Activated naive CD8-positive, alpha-beta T cell treated with anti-CD3 and anti-CD28 coated beads, Interleukin-2, amount 10 ng/mL, durations not matched to agents 7 days and 5 days (primary cell): ENCODE measurements at regions not wholly inside any gene's neighbourhood (a gene's known extent, or its start where the extent isn't known, plus 50 kb on each side); places are given as distances from the start of the nearest gene placed in this dataset.
A peak's percentile ranks its signal among the peaks of the same experiment; 100 is the strongest.
"Not testable (repeated sequence)": the region's sequence is repeated elsewhere in the genome, so short reads cannot be mapped to it uniquely, and the experiment has no call there.

ENCODE experiments used
- ATAC-seq: fragments of 150-1000 bp; cut with Tn5 transposase; one replicate; pipeline ENCODE4 v1.10.0; 2021; ENCODE audit warnings: low read depth, moderate library complexity
- POLR2A ChIA-PET: fragments of 350-600 bp; sonication (Branson Sonifier 250); formaldehyde crosslinking; loops from one replicate; lab custom pipeline; 2021; ENCODE audit warnings: antibody characterized with exemption; lab: Charles Lee
- DNase-seq: peaks from one replicate; pipeline ENCODE4 v3.0.0; 2021
- H3K27ac Mint-ChIP-seq: one replicate; pipeline ENCODE4 v1.8.0; 2022; ENCODE audit warnings: mild to moderate bottlenecking, mixed read lengths
- H3K27me3 Mint-ChIP-seq: one replicate; pipeline ENCODE4 v1.8.0; 2022; ENCODE audit warnings: mild to moderate bottlenecking, moderate library complexity, mixed read lengths
- H3K36me3 Mint-ChIP-seq: one replicate; pipeline ENCODE4 v1.8.0; 2021; ENCODE audit warnings: mild to moderate bottlenecking, mixed read lengths
- H3K4me1 Mint-ChIP-seq: one replicate; pipeline ENCODE4 v1.8.0; 2021; ENCODE audit warnings: mixed read lengths
- H3K4me3 Mint-ChIP-seq: one replicate; pipeline ENCODE4 v1.8.0; 2022; ENCODE audit warnings: mild to moderate bottlenecking, moderate library complexity, mixed read lengths
- H3K9me3 Mint-ChIP-seq: one replicate; pipeline ENCODE4 v1.8.0; 2021; ENCODE audit warnings: mixed read lengths

DNA sequence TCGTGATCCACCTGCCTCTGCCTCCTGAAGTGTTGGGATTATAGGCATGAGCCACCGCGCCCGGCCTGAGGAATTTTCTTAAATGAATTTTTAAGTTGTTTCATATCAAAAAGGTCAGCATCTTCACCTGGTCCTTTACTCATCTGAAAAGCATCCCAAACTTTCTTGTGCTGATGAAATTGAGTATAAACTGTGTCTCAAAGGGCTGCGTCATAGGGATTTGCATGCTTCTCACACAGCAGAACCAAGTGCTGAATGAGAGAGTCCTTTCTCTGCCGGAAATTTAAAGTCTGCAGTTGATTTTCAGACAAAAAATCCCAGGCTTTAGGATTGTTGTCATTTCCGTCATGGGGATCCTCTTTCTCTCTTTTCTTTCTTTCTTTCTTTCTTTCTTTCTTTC lies 200.5 kb upstream of the PLGLB1 start:
- H3K27ac Mint-ChIP-seq, H3K4me1 Mint-ChIP-seq, POLR2A ChIA-PET, DNase-seq, H3K4me3 Mint-ChIP-seq, H3K36me3 Mint-ChIP-seq, H3K9me3 Mint-ChIP-seq, ATAC-seq: not testable (repeated sequence)
- peaks cover 21% of the 10 kb centered on the region for H3K27me3 Mint-ChIP-seq

DNA sequence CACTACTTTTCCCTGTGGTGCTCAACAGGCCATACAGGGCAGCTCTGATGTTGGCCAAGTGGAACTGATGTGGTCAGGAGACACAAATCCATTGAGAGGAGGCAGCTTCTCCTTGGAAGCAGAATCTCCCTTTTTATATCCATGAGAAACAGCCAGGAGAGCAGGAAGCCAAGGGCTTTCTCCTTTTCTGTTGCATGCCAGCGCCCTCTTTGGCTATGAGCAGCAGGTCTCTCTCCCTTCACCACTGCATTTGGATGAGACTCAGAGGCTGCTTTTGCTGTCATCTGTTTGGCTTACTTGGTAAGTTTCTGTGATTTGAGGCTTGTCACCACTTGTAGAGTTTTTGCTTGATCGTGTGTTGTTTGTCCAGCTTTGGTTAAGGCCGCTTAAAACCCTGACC lies 202.2 kb upstream of the PLGLB1 start:
- not testable (repeated sequence) for H3K4me3 Mint-ChIP-seq, H3K27ac Mint-ChIP-seq, H3K4me1 Mint-ChIP-seq

DNA sequence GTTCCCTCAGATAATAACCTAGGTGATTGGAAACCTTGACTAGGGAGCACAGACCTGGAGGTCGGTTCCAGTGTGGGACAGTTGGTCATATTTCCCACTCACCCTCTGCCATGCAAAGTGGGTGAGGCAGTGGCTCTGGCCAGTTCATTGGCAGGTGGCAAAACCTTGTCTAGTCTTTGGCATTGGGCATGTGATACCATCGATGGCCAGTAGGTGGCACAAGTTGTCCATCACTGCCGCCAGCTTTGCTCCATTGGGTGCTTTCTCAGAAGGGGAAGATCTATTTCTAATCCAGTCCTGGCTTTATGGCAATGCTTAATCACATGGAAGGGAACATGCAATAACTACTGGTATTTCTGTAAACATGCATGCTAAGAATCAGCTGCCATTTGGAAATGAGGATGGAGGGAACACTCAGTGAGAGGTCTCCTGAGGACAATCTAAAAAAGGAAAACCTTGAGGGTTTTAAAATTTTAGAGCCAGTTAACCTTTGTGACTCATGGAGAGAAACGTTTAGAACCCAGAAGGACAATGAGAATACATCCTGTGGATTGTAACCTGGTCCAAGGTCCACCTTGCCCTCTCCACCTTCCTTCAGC lies 207.5 kb upstream of the PLGLB1 start:
- H3K36me3 Mint-ChIP-seq, H3K27me3 Mint-ChIP-seq, H3K27ac Mint-ChIP-seq, H3K9me3 Mint-ChIP-seq, POLR2A ChIA-PET, H3K4me1 Mint-ChIP-seq, H3K4me3 Mint-ChIP-seq: not testable (repeated sequence)
- ATAC-seq, result peak; percentile 78
- DNase-seq, result peak; percentile 35

More for the DNA sequence above, 202.2 kb upstream of the PLGLB1 start:
- DNase-seq, H3K9me3 Mint-ChIP-seq, POLR2A ChIA-PET, H3K36me3 Mint-ChIP-seq, ATAC-seq: not testable (repeated sequence)
- H3K27me3 Mint-ChIP-seq, result peaks cover 19% of the 10 kb centered on the region

DNA sequence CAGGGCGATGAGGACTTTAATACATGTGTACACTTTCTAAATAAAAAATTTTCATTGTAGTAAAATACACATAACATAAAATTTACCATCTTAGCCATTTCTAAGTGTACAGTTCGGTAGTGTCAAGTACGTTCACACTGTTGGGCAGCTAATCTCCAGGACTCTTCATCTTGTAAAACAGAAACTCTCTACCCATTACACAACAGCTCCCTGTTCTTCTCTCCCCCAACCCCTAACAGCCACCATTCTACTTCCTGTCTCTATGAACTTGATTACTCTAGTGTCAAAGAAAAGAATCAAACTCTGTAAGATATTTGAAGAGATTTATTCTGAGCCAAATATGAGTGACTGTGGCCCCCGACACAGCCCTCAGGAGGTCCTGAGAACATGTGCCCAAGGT lies 208.3 kb upstream of the PLGLB1 start:
- POLR2A ChIA-PET, result not testable (repeated sequence)

DNA sequence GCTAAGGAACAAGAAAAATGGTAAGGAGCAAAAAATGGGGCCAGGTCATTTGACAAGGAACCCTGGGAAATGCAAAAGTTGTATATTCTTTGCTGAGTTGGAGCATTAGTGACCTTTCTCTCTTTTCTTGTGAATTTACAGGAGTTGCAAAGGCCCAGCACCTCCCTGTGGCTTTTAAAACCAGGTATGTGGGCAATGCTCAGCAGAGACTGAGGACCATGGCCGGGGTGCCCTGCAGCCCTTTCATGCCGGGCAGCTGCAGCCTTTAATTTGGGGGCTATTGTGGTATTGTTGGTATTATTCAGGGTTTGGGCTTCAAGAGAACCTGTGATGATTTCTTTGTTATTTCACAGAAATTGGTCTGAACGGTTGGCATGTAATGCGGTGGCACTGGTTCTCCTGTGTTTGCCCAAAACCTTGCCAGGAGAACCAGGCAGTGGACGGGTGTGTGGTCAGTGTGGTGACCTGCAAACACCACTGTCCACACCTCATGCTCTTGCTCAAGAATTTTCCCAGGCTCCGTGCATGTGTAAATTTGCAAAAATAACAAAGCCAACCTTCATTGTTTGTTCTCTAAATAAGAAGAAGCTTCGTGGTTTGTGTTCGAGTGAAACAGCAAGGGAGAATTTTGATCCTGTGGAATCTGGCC lies 213.8 kb upstream of the PLGLB1 start:
- H3K27ac Mint-ChIP-seq, H3K4me1 Mint-ChIP-seq, ATAC-seq, DNase-seq, H3K9me3 Mint-ChIP-seq, H3K36me3 Mint-ChIP-seq, H3K27me3 Mint-ChIP-seq, H3K4me3 Mint-ChIP-seq, POLR2A ChIA-PET: not testable (repeated sequence)

More for the DNA sequence above, 208.3 kb upstream of the PLGLB1 start:
- not testable (repeated sequence) for DNase-seq, H3K27me3 Mint-ChIP-seq, ATAC-seq, H3K36me3 Mint-ChIP-seq, H3K4me1 Mint-ChIP-seq, H3K9me3 Mint-ChIP-seq, H3K4me3 Mint-ChIP-seq
- H3K27ac Mint-ChIP-seq, result peak overlapping the region; percentile 32

DNA sequence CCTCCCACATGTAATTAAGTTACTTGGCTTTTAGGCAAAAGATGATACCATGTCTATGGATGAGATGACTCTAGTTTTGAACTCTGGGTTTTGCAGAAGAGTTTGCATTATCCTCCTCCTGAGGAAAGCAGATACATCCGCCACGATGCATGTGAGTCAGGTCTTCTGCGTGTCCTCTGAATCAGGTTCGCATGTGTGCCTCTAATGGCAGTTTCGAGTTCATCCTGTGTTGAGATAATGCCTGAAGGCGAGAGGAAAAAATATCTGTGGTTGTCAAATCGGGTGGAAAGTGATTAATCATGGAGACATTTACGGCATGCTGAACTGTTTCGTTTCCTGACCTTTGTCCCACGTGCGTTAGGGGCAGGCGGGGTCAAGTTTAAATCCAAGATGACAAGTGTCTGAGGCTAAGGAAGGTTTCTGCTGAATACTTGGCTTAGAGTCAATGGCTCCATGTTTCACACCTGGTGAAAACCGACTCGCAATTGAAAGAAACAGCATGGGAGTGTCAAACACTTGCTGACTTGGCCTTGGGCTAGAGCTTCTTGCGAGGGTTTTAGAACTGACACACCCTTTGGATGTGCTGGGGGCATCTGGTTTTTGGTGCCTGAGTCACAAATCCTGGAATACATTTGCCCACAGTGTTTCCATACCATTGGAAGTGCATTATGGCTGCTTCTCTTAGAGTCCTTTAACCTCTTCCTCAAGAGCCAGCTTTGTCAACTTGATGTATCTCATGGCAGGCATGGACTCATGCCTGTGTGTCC lies 216.1 kb upstream of the PLGLB1 start:
- H3K4me3 Mint-ChIP-seq, POLR2A ChIA-PET, ATAC-seq, H3K4me1 Mint-ChIP-seq, H3K9me3 Mint-ChIP-seq, DNase-seq, H3K27ac Mint-ChIP-seq, H3K27me3 Mint-ChIP-seq, H3K36me3 Mint-ChIP-seq: not testable (repeated sequence)

DNA sequence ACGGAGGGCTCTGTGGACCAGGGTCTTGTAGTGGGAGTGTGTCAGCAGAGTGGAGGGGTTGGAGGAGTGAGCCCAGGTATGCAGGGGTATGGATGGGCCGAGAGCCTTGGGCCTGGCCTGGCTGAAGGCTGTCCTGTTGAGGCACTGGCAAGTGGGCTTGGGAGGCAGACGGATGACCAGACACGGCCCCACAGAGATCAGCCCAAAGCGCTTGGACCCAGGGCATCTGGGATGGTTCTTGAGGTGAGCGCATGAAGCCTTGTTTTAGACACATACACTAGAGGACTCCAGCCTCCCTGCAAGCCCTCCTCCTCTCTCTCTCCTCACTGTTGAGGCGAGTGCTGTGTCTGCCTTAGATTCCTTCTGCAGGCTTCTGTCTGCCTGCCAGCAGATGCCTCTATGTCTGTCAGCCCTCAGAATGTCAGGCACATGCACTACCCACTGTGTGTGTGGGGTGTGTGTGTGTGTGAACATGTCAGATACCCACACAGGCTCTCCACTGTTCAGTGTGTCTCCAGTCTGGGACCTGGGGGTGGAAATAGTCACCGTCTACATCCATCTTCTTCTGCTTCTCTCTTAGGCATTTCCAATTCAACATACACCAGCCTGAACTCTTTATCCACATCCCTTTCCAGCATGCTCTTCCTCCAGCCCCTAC lies 218.0 kb upstream of the PLGLB1 start:
- POLR2A ChIA-PET, H3K27me3 Mint-ChIP-seq, H3K27ac Mint-ChIP-seq, H3K36me3 Mint-ChIP-seq, H3K4me3 Mint-ChIP-seq, DNase-seq, H3K4me1 Mint-ChIP-seq, H3K9me3 Mint-ChIP-seq: not testable (repeated sequence)
- ATAC-seq, result peak; percentile 45

DNA sequence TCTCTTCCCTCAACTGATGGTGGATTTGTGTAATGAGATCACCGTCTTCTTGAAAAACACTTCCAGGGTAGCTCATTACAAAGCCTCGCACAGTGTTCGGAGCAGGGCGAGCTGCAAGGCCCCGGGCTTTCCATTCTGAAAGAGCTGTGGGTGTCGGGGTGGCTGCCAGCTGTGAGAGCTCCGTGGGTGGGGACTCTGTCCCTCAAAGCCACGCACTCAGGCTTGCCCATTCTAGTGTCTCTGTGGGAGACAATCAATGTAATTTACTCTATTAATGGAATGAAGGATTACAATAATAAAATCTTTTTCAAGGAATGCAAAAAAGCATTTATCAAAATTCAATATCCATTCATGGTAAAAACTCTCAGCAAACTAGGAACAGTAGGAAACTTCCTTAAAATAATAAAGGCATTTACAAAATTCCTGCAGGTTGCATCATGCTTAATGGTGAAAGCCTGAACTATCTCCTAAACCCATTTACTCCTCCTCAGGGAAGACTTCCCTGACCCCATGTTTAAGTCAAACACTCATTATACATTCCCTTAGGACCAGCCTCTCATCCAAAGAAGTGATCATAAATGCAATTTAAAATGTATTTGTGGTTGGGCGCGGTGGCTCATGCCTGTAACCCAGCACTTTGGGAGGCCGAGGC lies 224.5 kb upstream of the PLGLB1 start:
- ATAC-seq, POLR2A ChIA-PET, H3K4me3 Mint-ChIP-seq, H3K4me1 Mint-ChIP-seq, DNase-seq, H3K36me3 Mint-ChIP-seq, H3K9me3 Mint-ChIP-seq, H3K27ac Mint-ChIP-seq, H3K27me3 Mint-ChIP-seq: not testable (repeated sequence)

DNA sequence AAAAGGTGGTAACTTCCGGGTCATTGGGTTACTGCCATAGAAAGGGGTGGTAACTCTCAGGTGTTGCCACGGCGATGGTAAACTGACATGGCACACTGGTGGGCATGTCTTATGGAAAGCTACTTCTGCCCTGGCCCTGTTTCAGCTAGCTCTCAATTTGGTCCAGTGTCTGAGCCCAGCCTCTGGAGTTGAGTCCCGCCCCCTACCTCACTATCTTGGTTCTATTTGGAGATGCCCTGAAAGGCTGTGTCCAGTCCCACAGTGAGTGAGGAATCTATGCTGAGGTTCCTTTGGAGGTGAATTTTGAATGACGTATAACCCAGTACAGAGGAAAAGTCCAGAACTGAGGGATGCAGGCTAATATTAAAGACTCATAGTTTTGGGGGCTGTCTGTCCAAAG lies 230.4 kb upstream of the PLGLB1 start:
- ATAC-seq, H3K4me1 Mint-ChIP-seq, POLR2A ChIA-PET, H3K4me3 Mint-ChIP-seq, H3K9me3 Mint-ChIP-seq, H3K36me3 Mint-ChIP-seq, H3K27me3 Mint-ChIP-seq, DNase-seq, H3K27ac Mint-ChIP-seq: not testable (repeated sequence)

DNA sequence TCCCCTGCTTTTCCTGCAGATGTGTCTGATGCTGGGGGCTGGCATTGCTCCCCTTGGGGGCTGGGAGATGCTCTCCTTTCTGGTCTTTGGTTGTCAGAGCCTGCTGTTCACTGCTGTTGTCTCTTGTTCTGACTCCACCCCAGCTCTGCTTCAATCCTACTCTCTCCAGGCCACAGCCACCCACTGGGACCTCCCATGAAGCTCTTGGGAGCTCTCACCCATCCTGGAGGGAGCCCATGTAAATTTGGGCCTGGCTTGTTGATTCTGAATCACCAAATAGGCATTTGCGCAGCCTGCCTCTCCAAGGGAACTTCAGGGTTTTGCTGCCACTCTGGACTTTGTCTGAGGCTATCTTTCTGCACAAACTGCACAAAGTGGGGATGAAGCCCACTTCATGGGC lies 232.9 kb upstream of the PLGLB1 start:
- DNase-seq, result not testable (repeated sequence)

DNA sequence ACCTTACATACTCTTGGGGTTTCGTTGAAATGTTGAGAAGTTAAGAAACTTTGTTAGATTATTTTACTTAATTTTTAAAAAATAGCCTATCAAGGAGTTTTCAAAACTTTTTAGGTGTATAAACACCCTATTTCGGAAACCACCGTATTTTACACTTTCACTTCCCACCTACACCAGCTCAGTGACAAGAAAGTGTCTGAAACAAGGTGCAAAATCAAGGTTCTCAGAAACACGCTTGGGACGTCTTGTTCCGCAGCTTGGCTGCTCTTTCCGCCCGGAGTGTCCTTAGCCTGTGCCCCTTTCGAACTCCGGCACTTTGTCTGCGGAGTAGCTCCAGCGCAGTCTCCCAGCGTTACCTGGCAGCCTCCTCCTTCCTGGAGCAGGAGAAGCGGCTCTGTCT lies 233.8 kb upstream of the PLGLB1 start:
- POLR2A ChIA-PET, result not testable (repeated sequence)

More for the DNA sequence above, 232.9 kb upstream of the PLGLB1 start:
- H3K9me3 Mint-ChIP-seq, H3K4me3 Mint-ChIP-seq, H3K4me1 Mint-ChIP-seq, POLR2A ChIA-PET, ATAC-seq, H3K27ac Mint-ChIP-seq, H3K36me3 Mint-ChIP-seq, H3K27me3 Mint-ChIP-seq: not testable (repeated sequence)

DNA sequence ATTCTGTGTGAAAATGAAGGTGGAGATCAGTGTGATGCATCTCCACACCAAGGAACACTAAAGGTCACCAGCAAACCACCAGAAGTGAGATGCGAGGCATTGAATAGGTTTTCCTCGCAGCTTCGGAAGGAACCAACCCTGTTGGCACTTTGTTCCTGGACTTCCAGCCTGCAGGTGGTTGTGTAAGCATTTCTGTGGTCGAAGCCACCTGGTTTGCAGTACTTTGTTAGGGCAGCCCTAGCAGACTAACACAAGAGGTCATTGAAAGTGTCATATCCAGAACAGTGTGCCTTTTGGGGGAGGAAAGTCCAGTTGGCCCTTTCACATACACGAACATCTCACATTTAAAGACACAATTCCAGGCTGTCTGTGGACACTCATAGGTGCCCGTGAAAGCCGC lies 237.2 kb upstream of the PLGLB1 start:
- ATAC-seq, H3K9me3 Mint-ChIP-seq, POLR2A ChIA-PET, H3K36me3 Mint-ChIP-seq, DNase-seq, H3K4me1 Mint-ChIP-seq, H3K27me3 Mint-ChIP-seq, H3K27ac Mint-ChIP-seq, H3K4me3 Mint-ChIP-seq: not testable (repeated sequence)

More for the DNA sequence above, 233.8 kb upstream of the PLGLB1 start:
- H3K27ac Mint-ChIP-seq, H3K36me3 Mint-ChIP-seq, H3K4me3 Mint-ChIP-seq, ATAC-seq, H3K9me3 Mint-ChIP-seq, H3K27me3 Mint-ChIP-seq, DNase-seq, H3K4me1 Mint-ChIP-seq: not testable (repeated sequence)

DNA sequence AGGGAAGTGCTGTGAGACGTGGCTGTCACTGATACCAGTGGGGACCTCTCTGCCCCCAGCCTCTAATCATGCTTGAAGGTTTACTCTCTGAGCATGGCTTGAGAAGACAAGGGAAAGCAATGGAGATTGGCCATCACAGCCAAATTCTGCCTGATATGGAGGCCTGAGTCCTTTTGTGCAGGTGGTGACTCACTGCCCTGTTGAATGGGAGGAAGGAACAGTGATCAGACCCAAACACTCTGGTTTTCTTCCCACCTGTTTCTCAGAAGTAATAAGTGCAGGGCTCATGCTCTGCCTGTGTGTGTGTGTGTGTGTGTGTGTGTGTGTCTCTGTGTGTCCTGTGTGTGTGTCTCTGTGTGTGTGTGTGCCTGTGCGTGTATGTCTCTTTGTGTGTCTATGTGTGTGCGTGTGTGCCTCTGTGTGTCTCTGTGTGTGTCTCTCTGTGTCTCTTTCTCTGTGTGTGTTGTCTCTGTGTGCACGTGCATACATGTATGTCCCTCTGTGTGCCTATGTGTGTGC lies 240.6 kb upstream of the PLGLB1 start:
- H3K27me3 Mint-ChIP-seq, H3K9me3 Mint-ChIP-seq, POLR2A ChIA-PET, H3K4me1 Mint-ChIP-seq, H3K36me3 Mint-ChIP-seq, ATAC-seq, H3K4me3 Mint-ChIP-seq, H3K27ac Mint-ChIP-seq, DNase-seq: not testable (repeated sequence)
